ENCODE measurements at regions not wholly inside any gene's neighbourhood (a gene's known extent, or its start where the extent isn't known, plus 50 kb on each side); places are given as distances from the start of the nearest gene placed in this dataset.

- Histone ChIP-seq H3K4me2 (ENCODE audit: unreplicated experiment) (no peak overlapping the region), H3K4me1 (ENCODE audit: insufficient read depth) (no peaks in the 10 kb centered on the region), H3K79me2 (ENCODE audit: insufficient read depth) (no peaks in the 10 kb centered on the region), H3K9ac (no peak overlapping the region), H3K27ac (no peak overlapping the region), H3K36me3 (ENCODE audit: low read depth) (no peaks in the 10 kb centered on the region), H3K4me3 (no peak overlapping the region), H3F3A (ENCODE audit: insufficient read depth) (no peaks in the 10 kb centered on the region), H3K9me3 (ENCODE audit: low read depth) (no peaks in the 10 kb centered on the region), H3K9me2 (ENCODE audit: insufficient read depth) (no peaks in the 10 kb centered on the region), H2AFZ (no peak overlapping the region), H4K20me1 (ENCODE audit: insufficient read depth) (no peaks in the 10 kb centered on the region), H3K27me3 (replicated peaks; ENCODE audit: insufficient read depth) (no peaks in the 10 kb centered on the region)
- TF ChIP-seq EZH2phosphoT487 (IDR thresholded peaks at IDR 0.05; ENCODE audit: insufficient read depth, low read depth) (no peak), EZH2 (IDR thresholded peaks at IDR 0.05; ENCODE audit: insufficient read depth, poor library complexity, severe bottlenecking) (no peak)
- no peak for DNase-seq
- in situ Hi-C loops (cut with MboI) = no loop called here
- WGBS, 2 experiments (ENCODE audit: low coverage in 1 of 2, low lambda C conversion rate in 2 of 2, missing lambda C conversion rate in 2 of 2) = 85 to 91% methylated on average over 3 of the region's 3 CpGs
Observed at GRCh38 chr2:199216253-199216652, 241.5 kb downstream of the SATB2 start.

DNA sequence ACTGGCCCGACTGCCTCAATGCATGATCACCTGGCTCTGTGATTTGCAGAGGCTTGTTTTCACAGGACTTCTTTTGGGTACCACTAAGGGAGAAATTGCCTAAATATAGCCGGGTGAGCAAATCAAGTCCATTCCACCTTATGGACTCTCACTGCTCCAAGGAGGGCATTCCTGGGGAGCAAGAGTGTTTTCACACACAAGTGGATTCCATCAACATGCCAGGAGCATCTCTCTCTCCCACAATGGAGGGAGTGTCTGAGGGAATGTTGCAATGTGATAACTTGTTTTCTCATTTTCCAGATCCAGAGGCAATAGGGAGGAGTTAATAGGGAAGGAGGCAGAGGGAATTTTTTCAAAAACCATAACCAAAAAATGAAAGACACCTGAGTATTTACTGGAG lies 250.7 kb downstream of the SATB2 start:
- Histone ChIP-seq H3K9me3 (ENCODE audit: low read depth) (no peaks in the 10 kb centered on the region), H4K20me1 (ENCODE audit: insufficient read depth) (no peaks in the 10 kb centered on the region), H3K9me2 (ENCODE audit: insufficient read depth) (no peaks in the 10 kb centered on the region), H3K4me1 (ENCODE audit: insufficient read depth) (no peaks in the 10 kb centered on the region), H3K36me3 (ENCODE audit: low read depth) (no peaks in the 10 kb centered on the region), H3K27me3 (replicated peaks; ENCODE audit: insufficient read depth) (no peaks in the 10 kb centered on the region), H2AFZ (no peak overlapping the region), H3K79me2 (ENCODE audit: insufficient read depth) (no peaks in the 10 kb centered on the region), H3K27ac (no peak overlapping the region), H3F3A (ENCODE audit: insufficient read depth) (no peaks in the 10 kb centered on the region), H3K4me3 (no peak overlapping the region), H3K4me2 (ENCODE audit: unreplicated experiment) (no peak overlapping the region), H3K9ac (no peak overlapping the region)
- 85 to 88% methylated on average over 2 of the region's 2 CpGs for WGBS, 2 experiments (ENCODE audit: low coverage in 1 of 2, low lambda C conversion rate in 2 of 2, missing lambda C conversion rate in 2 of 2)
- in situ Hi-C loops (cut with MboI) = no loop called here
- no peak for DNase-seq
- TF ChIP-seq EZH2 (IDR thresholded peaks at IDR 0.05; ENCODE audit: insufficient read depth, poor library complexity, severe bottlenecking) (no peak), EZH2phosphoT487 (IDR thresholded peaks at IDR 0.05; ENCODE audit: insufficient read depth, low read depth) (no peak)

DNA sequence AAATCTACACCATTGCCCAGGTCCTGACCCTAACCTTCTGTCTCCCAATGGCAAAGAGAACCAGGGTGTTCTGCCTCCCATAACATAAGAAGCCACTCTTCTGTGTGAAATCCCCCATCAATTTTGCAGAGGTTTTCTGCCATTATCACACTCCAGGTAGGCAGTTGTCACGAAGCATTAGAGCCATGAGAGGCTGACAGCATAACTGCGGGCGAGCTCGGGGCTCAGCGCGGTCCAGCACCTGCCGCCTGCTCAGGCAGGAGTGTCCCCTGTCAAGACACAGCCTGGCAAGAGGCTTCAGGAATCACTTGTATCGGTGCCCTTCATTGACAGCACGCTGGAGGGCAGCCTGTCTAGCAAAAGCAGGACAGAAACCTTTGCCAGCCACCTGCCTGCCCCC lies 251.2 kb downstream of the SATB2 start:
- 84 to 86% methylated on average over 9 of the region's 9 CpGs for WGBS, 2 experiments (ENCODE audit: low coverage in 1 of 2, low lambda C conversion rate in 2 of 2, missing lambda C conversion rate in 2 of 2)
- Histone ChIP-seq H3F3A (ENCODE audit: insufficient read depth) (no peaks in the 10 kb centered on the region), H3K9ac (no peak overlapping the region), H3K36me3 (ENCODE audit: low read depth) (no peaks in the 10 kb centered on the region), H3K79me2 (ENCODE audit: insufficient read depth) (no peaks in the 10 kb centered on the region), H3K27ac (no peak overlapping the region), H3K27me3 (replicated peaks; ENCODE audit: insufficient read depth) (no peaks in the 10 kb centered on the region), H3K4me1 (ENCODE audit: insufficient read depth) (no peaks in the 10 kb centered on the region), H2AFZ (no peak overlapping the region), H3K4me2 (ENCODE audit: unreplicated experiment) (no peak overlapping the region), H3K9me2 (ENCODE audit: insufficient read depth) (no peaks in the 10 kb centered on the region), H4K20me1 (ENCODE audit: insufficient read depth) (no peaks in the 10 kb centered on the region), H3K9me3 (ENCODE audit: low read depth) (no peaks in the 10 kb centered on the region), H3K4me3 (no peak overlapping the region)
- DNase-seq = no peak
- TF ChIP-seq EZH2 (IDR thresholded peaks at IDR 0.05; ENCODE audit: insufficient read depth, poor library complexity, severe bottlenecking) (no peak), EZH2phosphoT487 (IDR thresholded peaks at IDR 0.05; ENCODE audit: insufficient read depth, low read depth) (no peak)
- in situ Hi-C loops (cut with MboI) = no loop called here

DNA sequence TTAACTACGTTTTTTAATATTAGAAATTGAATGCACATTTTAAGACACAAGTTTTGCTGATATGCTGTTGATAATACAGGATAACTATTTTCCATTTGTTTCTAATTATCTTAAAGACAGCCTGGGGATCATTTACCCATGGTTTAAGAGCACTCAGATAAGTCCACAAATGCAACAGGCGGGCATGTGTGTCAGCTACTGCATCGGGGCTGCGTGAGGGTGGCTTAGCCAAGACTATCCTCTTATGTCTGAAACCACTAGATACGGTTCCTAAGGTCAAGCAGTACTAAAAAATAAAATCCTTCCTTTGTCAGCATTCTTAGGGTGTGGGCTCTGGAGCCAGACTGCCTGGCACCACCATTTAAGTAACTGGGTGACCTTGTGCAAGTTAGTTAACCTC lies 254.8 kb downstream of the SATB2 start:
- Histone ChIP-seq H3K4me3 (no peak overlapping the region), H3K79me2 (ENCODE audit: insufficient read depth) (no peaks in the 10 kb centered on the region), H3K9ac (no peak overlapping the region), H3F3A (ENCODE audit: insufficient read depth) (no peaks in the 10 kb centered on the region), H2AFZ (no peak overlapping the region), H3K36me3 (ENCODE audit: low read depth) (no peaks in the 10 kb centered on the region), H3K27me3 (replicated peaks; ENCODE audit: insufficient read depth) (no peaks in the 10 kb centered on the region), H3K4me2 (ENCODE audit: unreplicated experiment) (no peak overlapping the region), H4K20me1 (ENCODE audit: insufficient read depth) (no peaks in the 10 kb centered on the region), H3K4me1 (ENCODE audit: insufficient read depth) (no peaks in the 10 kb centered on the region), H3K9me2 (ENCODE audit: insufficient read depth) (no peaks in the 10 kb centered on the region), H3K27ac (no peak overlapping the region), H3K9me3 (ENCODE audit: low read depth) (no peaks in the 10 kb centered on the region)
- DNase-seq = no peak
- in situ Hi-C loops (cut with MboI) = no loop called here
- WGBS, 2 experiments (ENCODE audit: low coverage in 1 of 2, low lambda C conversion rate in 2 of 2, missing lambda C conversion rate in 2 of 2) = 55 to 64% methylated on average over 5 of the region's 5 CpGs
- no peak for TF ChIP-seq EZH2 (IDR thresholded peaks at IDR 0.05; ENCODE audit: insufficient read depth, poor library complexity, severe bottlenecking)
- no peak for TF ChIP-seq EZH2phosphoT487 (IDR thresholded peaks at IDR 0.05; ENCODE audit: insufficient read depth, low read depth)

GRCh38 chr2:199201539-199201938 lies 256.2 kb downstream of the SATB2 start:
- Histone ChIP-seq H3K9me2 (ENCODE audit: insufficient read depth) (no peaks in the 10 kb centered on the region), H3K4me3 (no peak overlapping the region), H3K9ac (no peak overlapping the region), H4K20me1 (ENCODE audit: insufficient read depth) (no peaks in the 10 kb centered on the region), H3F3A (ENCODE audit: insufficient read depth) (0 out of 2 replicates have a peak, but pooled peaks cover 4% of the 10 kb centered on the region), H3K4me1 (ENCODE audit: insufficient read depth) (0 out of 2 replicates have a peak, but pooled peaks cover 4% of the 10 kb centered on the region), H3K9me3 (ENCODE audit: low read depth) (no peaks in the 10 kb centered on the region), H3K27ac (no peak overlapping the region), H3K27me3 (replicated peaks; ENCODE audit: insufficient read depth) (no peaks in the 10 kb centered on the region), H3K4me2 (ENCODE audit: unreplicated experiment) (no peak overlapping the region), H3K36me3 (ENCODE audit: low read depth) (no peaks in the 10 kb centered on the region), H3K79me2 (ENCODE audit: insufficient read depth) (no peaks in the 10 kb centered on the region), H2AFZ (no peak overlapping the region)
- TF ChIP-seq EZH2 (IDR thresholded peaks at IDR 0.05; ENCODE audit: insufficient read depth, poor library complexity, severe bottlenecking) = no peak
- TF ChIP-seq EZH2phosphoT487 (IDR thresholded peaks at IDR 0.05; ENCODE audit: insufficient read depth, low read depth) = no peak
- WGBS, 2 experiments (ENCODE audit: low coverage in 1 of 2, low lambda C conversion rate in 2 of 2, missing lambda C conversion rate in 2 of 2) = 28 to 40% methylated on average over 1 of the region's 1 CpG
- DNase-seq = no peak
- in situ Hi-C loops (cut with MboI) = no loop called here
